H1 (cell line): ENCODE measurements at regions not wholly inside any gene's neighbourhood (a gene's known extent, or its start where the extent isn't known, plus 50 kb on each side); places are given as distances from the start of the nearest gene placed in this dataset.

Source experiments
- CEBPB ChIP-seq: IDR thresholded peaks from 2 replicates; pipeline ENCODE4 v1.6.1; 2012; ENCODE audit warnings: low read depth, low read length
- E2F6 ChIP-seq: IDR thresholded peaks from 2 replicates; pipeline ENCODE4 v1.6.1; 2012; ENCODE audit warnings: inconsistent platforms
- HDAC2 ChIP-seq, 2 experiments: fragments of 300-600 bp in 1 of 2; sonication (generic) in 1 of 2; IDR thresholded peaks; 2 replicates each; pipeline ENCODE4 v1.6.1; 2011 to 2012; ENCODE audit warnings: low read depth in 2 of 2, low read length in 2 of 2, mild to moderate bottlenecking in 2 of 2, moderate library complexity in 2 of 2, borderline replicate concordance in 1 of 2, inconsistent platforms in 1 of 2
- HDAC6 ChIP-seq: IDR thresholded peaks from one replicate; pipeline ENCODE4 v1.7.1; 2012; ENCODE audit warnings: low read depth, mild to moderate bottlenecking, inconsistent platforms, low read length, moderate library complexity
- KDM1A ChIP-seq: fragments of 200-600, 300-600 bp; sonication (generic); IDR thresholded peaks from 2 replicates; pipeline ENCODE4 v1.7.1; 2016; ENCODE audit warnings: mild to moderate bottlenecking, low read length, borderline replicate concordance
- MAFK ChIP-seq: IDR thresholded peaks from 2 replicates; pipeline ENCODE4 v1.6.1; 2012; ENCODE audit warnings: low read depth, mild to moderate bottlenecking, improper control_type of control experiment, low read length
- POLR2A ChIP-seq, 2 experiments: IDR thresholded peaks; 1 replicate in 1 of 2; 2 replicates in 1 of 2; pipeline ENCODE4 v1.6.1; 2011; ENCODE audit warnings: low read depth in 2 of 2, low read length in 2 of 2, mild to moderate bottlenecking in 2 of 2; ENCODE audit errors: control extremely low read depth in 1 of 2
- POLR2AphosphoS5 ChIP-seq: IDR thresholded peaks from 2 replicates; pipeline ENCODE4 v1.6.1; 2011; ENCODE audit warnings: low read depth, low read length
- RAD21 ChIP-seq, 2 experiments: IDR thresholded peaks in 1 of 2; conservative IDR thresholded peaks in 1 of 2; 2 replicates each; pipeline ENCODE4 v1.6.1; 2011; ENCODE audit warnings: low read depth in 2 of 2, low read length in 2 of 2, improper control_type of control experiment in 1 of 2, inconsistent platforms in 1 of 2, mild to moderate bottlenecking in 1 of 2, moderate library complexity in 1 of 2
- RFX5 ChIP-seq: IDR thresholded peaks from 2 replicates; pipeline ENCODE4 v1.6.1; 2011; ENCODE audit warnings: low read depth, low read length, improper control_type of control experiment, borderline replicate concordance
- SIN3A ChIP-seq, 2 experiments: IDR thresholded peaks in 1 of 2; conservative IDR thresholded peaks in 1 of 2; 2 replicates each; pipeline ENCODE4 v1.6.1; 2011 to 2012; ENCODE audit warnings: low read length in 2 of 2, improper control_type of control experiment in 1 of 2, low read depth in 1 of 2, mild to moderate bottlenecking in 1 of 2
- TAF1 ChIP-seq: IDR thresholded peaks from 2 replicates; pipeline ENCODE4 v1.6.1; 2011; ENCODE audit warnings: mild to moderate bottlenecking, low read depth, low read length
- TF ChIP-seq, protein P1 (sequence below), 3 experiments: IDR thresholded peaks; 1 replicate in 2 of 3; 2 replicates in 1 of 3; pipeline versions ENCODE4 v1.5.1 to v1.6.1; 2011; ENCODE audit warnings: low read length in 3 of 3, mild to moderate bottlenecking in 3 of 3, inconsistent platforms in 2 of 3, low read depth in 1 of 3, moderate library complexity in 1 of 3; ENCODE audit not compliant: insufficient read depth in 1 of 3; ENCODE audit errors: control extremely low read depth in 1 of 3

GRCh38 chr13:57857945-57858344, 226.4 kb downstream of the PCDH17 start:
- TF ChIP-seq, protein P1, sequence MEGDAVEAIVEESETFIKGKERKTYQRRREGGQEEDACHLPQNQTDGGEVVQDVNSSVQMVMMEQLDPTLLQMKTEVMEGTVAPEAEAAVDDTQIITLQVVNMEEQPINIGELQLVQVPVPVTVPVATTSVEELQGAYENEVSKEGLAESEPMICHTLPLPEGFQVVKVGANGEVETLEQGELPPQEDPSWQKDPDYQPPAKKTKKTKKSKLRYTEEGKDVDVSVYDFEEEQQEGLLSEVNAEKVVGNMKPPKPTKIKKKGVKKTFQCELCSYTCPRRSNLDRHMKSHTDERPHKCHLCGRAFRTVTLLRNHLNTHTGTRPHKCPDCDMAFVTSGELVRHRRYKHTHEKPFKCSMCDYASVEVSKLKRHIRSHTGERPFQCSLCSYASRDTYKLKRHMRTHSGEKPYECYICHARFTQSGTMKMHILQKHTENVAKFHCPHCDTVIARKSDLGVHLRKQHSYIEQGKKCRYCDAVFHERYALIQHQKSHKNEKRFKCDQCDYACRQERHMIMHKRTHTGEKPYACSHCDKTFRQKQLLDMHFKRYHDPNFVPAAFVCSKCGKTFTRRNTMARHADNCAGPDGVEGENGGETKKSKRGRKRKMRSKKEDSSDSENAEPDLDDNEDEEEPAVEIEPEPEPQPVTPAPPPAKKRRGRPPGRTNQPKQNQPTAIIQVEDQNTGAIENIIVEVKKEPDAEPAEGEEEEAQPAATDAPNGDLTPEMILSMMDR (IDR thresholded peaks at IDR 0.05; ENCODE audit: control extremely low read depth in 1 of 3, insufficient read depth in 1 of 3, low read depth in 1 of 3, low read length in 3 of 3) = no peak
- no peak for TF ChIP-seq POLR2A (IDR thresholded peaks at IDR 0.05; ENCODE audit: control extremely low read depth in 1 of 2, low read depth in 2 of 2, low read length in 2 of 2)
- no peak for TF ChIP-seq RAD21 (IDR thresholded peaks at IDR 0.05 in 1 of 2, conservative IDR thresholded peaks at IDR 0.05 in 1 of 2; ENCODE audit: low read depth in 2 of 2, low read length in 2 of 2)
- TF ChIP-seq TAF1 = no peak
- TF ChIP-seq HDAC6 = no peak
- TF ChIP-seq KDM1A = no peak
- no peak for TF ChIP-seq RFX5
- TF ChIP-seq HDAC2 (IDR thresholded peaks at IDR 0.05; ENCODE audit: borderline replicate concordance in 1 of 2, low read depth in 2 of 2, low read length in 2 of 2) = no peak
- no peak for TF ChIP-seq POLR2AphosphoS5
- TF ChIP-seq MAFK = no peak
- TF ChIP-seq E2F6 = no peak
- TF ChIP-seq SIN3A (conservative IDR thresholded peaks at IDR 0.05 in 1 of 2, IDR thresholded peaks at IDR 0.05 in 1 of 2; ENCODE audit: low read depth in 1 of 2, low read length in 2 of 2) = no peak
- TF ChIP-seq CEBPB = no peak
